NCI-H1105 treated with DMSO at 0.1 percent for 48 hours (cell line): ENCODE measurements at regions not wholly inside any gene's neighbourhood (a gene's known extent, or its start where the extent isn't known, plus 50 kb on each side); places are given as distances from the start of the nearest gene placed in this dataset.
"Not testable (repeated sequence)": the region's sequence is repeated elsewhere in the genome, so short reads cannot be mapped to it uniquely, and the experiment has no call there.

Experiments
- DNase-seq: peaks from one replicate; lab custom pipeline; 2025; lab: John Stamatoyannopoulos, UW

GRCh38 chr4:184281231-184282139, 63.8 kb upstream of the ENPP6 start:
- no peak for DNase-seq

- DNase-seq: no peak
These were observed 63.0 kb upstream of the ENPP6 start for GRCh38 chr4:184280591-184281071.

- no peak for DNase-seq
These were observed 62.5 kb upstream of the ENPP6 start for GRCh38 chr4:184280137-184280536.

- no peak for DNase-seq
These were observed 61.9 kb upstream of the ENPP6 start for GRCh38 chr4:184279496-184280061.

- DNase-seq: not testable (repeated sequence)
These were observed 60.1 kb upstream of the ENPP6 start for GRCh38 chr4:184277769-184278168.

- not testable (repeated sequence) for DNase-seq
These were observed 59.3 kb upstream of the ENPP6 start for GRCh38 chr4:184277010-184277409.

GRCh38 chr4:184276346-184276745, 58.7 kb upstream of the ENPP6 start:
- not testable (repeated sequence) for DNase-seq

- no peak for DNase-seq
These were observed 58.1 kb upstream of the ENPP6 start for GRCh38 chr4:184275766-184276165.

GRCh38 chr4:184274286-184274951, 56.7 kb upstream of the ENPP6 start:
- no peak for DNase-seq

GRCh38 chr4:184273166-184274147, 55.8 kb upstream of the ENPP6 start:
- no peak for DNase-seq

- no peak for DNase-seq
These were observed 53.2 kb upstream of the ENPP6 start for GRCh38 chr4:184270808-184271413.

- DNase-seq: no peak
These were observed 52.3 kb upstream of the ENPP6 start for GRCh38 chr4:184269879-184270430.

- DNase-seq: no peak
These were observed 51.0 kb upstream of the ENPP6 start for GRCh38 chr4:184268584-184269160.

- no peak for DNase-seq
These were observed 50.3 kb upstream of the ENPP6 start for GRCh38 chr4:184267673-184268583.
